ENCODE measurements at regions not wholly inside any gene's neighbourhood (a gene's known extent, or its start where the extent isn't known, plus 50 kb on each side); places are given as distances from the start of the nearest gene placed in this dataset.
"Not testable (repeated sequence)": the region's sequence is repeated elsewhere in the genome, so short reads cannot be mapped to it uniquely, and the experiment has no call there.

GRCh38 chr13:54750521-54750920 is 1721.9 kb downstream of the OLFM4 start:
- Histone ChIP-seq H3K27ac (ENCODE audit: low read depth, low read length) (no peak overlapping the region), H3K4me1 (ENCODE audit: control insufficient read depth, insufficient read depth, low read length) (no peaks in the 10 kb centered on the region), H3K4me3 (ENCODE audit: low read depth, low read length) (no peak overlapping the region), H3K36me3 (ENCODE audit: control insufficient read depth, insufficient read depth, low read length) (no peaks in the 10 kb centered on the region), H3K9me3 (ENCODE audit: control insufficient read depth, insufficient read depth, low read length) (no peaks in the 10 kb centered on the region), H3K9ac (ENCODE audit: low read depth, low read length) (no peak overlapping the region), H3K27me3 (ENCODE audit: control insufficient read depth, insufficient read depth, low read length) (no peaks in the 10 kb centered on the region)

DNA sequence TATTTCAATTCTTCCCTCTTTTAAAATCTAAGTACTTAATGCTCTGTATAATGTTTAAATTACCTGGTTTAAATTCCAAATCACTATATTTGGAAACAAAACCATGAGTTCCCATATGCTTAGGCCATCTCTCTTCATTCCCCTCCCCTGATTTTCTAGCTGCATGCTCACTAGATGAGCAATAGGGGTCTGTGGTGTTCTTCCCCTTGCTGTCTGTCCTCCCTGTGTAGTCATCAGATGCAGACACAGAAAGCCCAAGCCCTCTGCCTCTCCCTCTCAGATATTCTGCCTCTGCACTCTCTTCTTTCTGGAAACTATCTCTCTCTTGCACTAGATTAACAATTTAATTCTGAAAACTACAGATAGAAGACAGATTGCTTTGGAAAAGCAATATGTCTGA is 1730.2 kb downstream of the OLFM4 start:
- H3K27me3 ChIP-seq (ENCODE audit: control insufficient read depth, insufficient read depth, low read length), result no peaks in the 10 kb centered on the region
- no peaks in the 10 kb centered on the region for H3K9me3 ChIP-seq (ENCODE audit: control insufficient read depth, insufficient read depth, low read length)
- H3K36me3 ChIP-seq (ENCODE audit: control insufficient read depth, insufficient read depth, low read length), result no peaks in the 10 kb centered on the region
- H3K4me1 ChIP-seq (ENCODE audit: control insufficient read depth, insufficient read depth, low read length), result no peaks in the 10 kb centered on the region
- H3K4me3 ChIP-seq (ENCODE audit: low read depth, low read length), result no peak overlapping the region
- H3K27ac ChIP-seq (ENCODE audit: low read depth, low read length), result no peak overlapping the region
- no peak overlapping the region for H3K9ac ChIP-seq (ENCODE audit: low read depth, low read length)

- H3K4me3 ChIP-seq (ENCODE audit: low read depth, low read length), result no peak overlapping the region
- no peak overlapping the region for H3K9ac ChIP-seq (ENCODE audit: low read depth, low read length)
- no peak overlapping the region for H3K27ac ChIP-seq (ENCODE audit: low read depth, low read length)
- no peaks in the 10 kb centered on the region for H3K4me1 ChIP-seq (ENCODE audit: control insufficient read depth, insufficient read depth, low read length)
- H3K27me3 ChIP-seq (ENCODE audit: control insufficient read depth, insufficient read depth, low read length), result no peaks in the 10 kb centered on the region
- H3K36me3 ChIP-seq (ENCODE audit: control insufficient read depth, insufficient read depth, low read length), result no peaks in the 10 kb centered on the region
- H3K9me3 ChIP-seq (ENCODE audit: control insufficient read depth, insufficient read depth, low read length), result no peaks in the 10 kb centered on the region
Measured at GRCh38 chr13:54768214-54768613, 1739.6 kb downstream of the OLFM4 start.

- Histone ChIP-seq H3K27ac (ENCODE audit: low read depth, low read length) (no peak overlapping the region), H3K27me3 (ENCODE audit: control insufficient read depth, insufficient read depth, low read length) (no peaks in the 10 kb centered on the region), H3K36me3 (ENCODE audit: control insufficient read depth, insufficient read depth, low read length) (no peaks in the 10 kb centered on the region), H3K9me3 (ENCODE audit: control insufficient read depth, insufficient read depth, low read length) (0 out of 2 replicates have a peak, but pooled peaks cover 5% of the 10 kb centered on the region), H3K9ac (ENCODE audit: low read depth, low read length) (no peak overlapping the region), H3K4me1 (ENCODE audit: control insufficient read depth, insufficient read depth, low read length) (no peaks in the 10 kb centered on the region), H3K4me3 (ENCODE audit: low read depth, low read length) (no peak overlapping the region)
Measured at GRCh38 chr13:54775501-54776191, 1747.0 kb downstream of the OLFM4 start.

GRCh38 chr13:54787754-54788153 is 1759.1 kb downstream of the OLFM4 start:
- Histone ChIP-seq H3K4me3 (ENCODE audit: low read depth, low read length) (no peak overlapping the region), H3K9me3 (ENCODE audit: control insufficient read depth, insufficient read depth, low read length) (no peaks in the 10 kb centered on the region), H3K27me3 (ENCODE audit: control insufficient read depth, insufficient read depth, low read length) (no peaks in the 10 kb centered on the region), H3K36me3 (ENCODE audit: control insufficient read depth, insufficient read depth, low read length) (no peaks in the 10 kb centered on the region), H3K9ac (ENCODE audit: low read depth, low read length) (no peak overlapping the region), H3K4me1 (ENCODE audit: control insufficient read depth, insufficient read depth, low read length) (no peaks in the 10 kb centered on the region), H3K27ac (ENCODE audit: low read depth, low read length) (no peak overlapping the region)

DNA sequence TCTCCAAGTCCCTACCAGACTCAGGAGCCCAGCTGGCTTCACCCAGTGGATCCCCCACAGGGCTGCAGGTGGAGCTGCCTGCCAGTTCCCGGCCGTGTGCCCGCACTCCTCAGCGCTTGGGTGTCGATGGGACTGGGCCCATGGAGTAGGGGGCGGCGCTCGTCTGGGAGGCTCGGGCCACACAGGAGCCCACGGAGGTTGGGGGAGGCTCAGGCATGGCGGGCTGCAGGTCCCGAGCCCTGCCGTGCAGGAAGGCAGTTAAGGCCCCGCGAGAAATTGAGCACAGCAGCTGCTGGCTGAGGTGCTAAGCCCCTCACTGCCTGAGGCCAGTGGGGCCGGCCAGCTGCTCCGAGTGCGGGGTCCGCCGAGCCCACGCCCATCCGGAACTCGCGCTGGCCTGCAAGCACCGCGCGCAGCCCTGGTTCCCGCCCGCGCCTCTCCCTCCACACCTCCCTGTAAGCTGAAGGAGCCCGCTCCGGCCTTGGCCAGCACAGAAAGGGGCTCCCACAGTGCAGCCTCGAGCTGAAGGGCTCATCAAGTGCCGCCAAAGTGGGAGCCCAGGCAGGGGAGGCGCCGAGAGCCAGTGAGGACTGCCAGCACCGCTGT is 1771.1 kb downstream of the OLFM4 start:
- no peaks in the 10 kb centered on the region for H3K36me3 ChIP-seq (ENCODE audit: control insufficient read depth, insufficient read depth, low read length)
- H3K27ac ChIP-seq (ENCODE audit: low read depth, low read length), result no peak overlapping the region
- no peak overlapping the region for H3K4me3 ChIP-seq (ENCODE audit: low read depth, low read length)
- no peaks in the 10 kb centered on the region for H3K27me3 ChIP-seq (ENCODE audit: control insufficient read depth, insufficient read depth, low read length)
- 0 out of 2 replicates have a peak, but pooled peaks cover 2% of the 10 kb centered on the region for H3K4me1 ChIP-seq (ENCODE audit: control insufficient read depth, insufficient read depth, low read length)
- no peak overlapping the region for H3K9ac ChIP-seq (ENCODE audit: low read depth, low read length)
- no peaks in the 10 kb centered on the region for H3K9me3 ChIP-seq (ENCODE audit: control insufficient read depth, insufficient read depth, low read length)

DNA sequence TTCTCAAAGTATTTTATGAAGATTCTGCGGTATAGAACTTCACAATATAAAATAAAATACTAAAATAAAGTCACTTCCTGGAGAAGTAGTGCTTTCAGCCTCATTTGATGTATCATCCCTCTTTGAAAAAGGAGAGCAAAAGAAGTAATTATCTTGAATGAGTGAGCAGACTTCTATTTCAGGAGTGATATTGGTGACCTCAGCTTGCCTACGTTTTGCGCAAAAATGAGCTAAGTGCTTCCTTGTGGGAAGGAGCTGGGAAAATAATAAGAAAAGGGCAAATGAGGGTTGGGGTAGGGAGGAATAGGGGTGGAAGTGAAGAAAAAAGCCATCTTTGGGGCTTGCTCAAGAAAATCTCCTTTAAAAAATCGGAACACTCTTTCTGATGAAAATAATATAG is 1773.6 kb downstream of the OLFM4 start:
- H3K36me3 ChIP-seq (ENCODE audit: control insufficient read depth, insufficient read depth, low read length), result no peaks in the 10 kb centered on the region
- no peak overlapping the region for H3K9ac ChIP-seq (ENCODE audit: low read depth, low read length)
- no peaks in the 10 kb centered on the region for H3K9me3 ChIP-seq (ENCODE audit: control insufficient read depth, insufficient read depth, low read length)
- no peak overlapping the region for H3K4me3 ChIP-seq (ENCODE audit: low read depth, low read length)
- H3K4me1 ChIP-seq (ENCODE audit: control insufficient read depth, insufficient read depth, low read length), result 0 out of 2 replicates have a peak, but pooled peaks cover 2% of the 10 kb centered on the region
- no peak overlapping the region for H3K27ac ChIP-seq (ENCODE audit: low read depth, low read length)
- H3K27me3 ChIP-seq (ENCODE audit: control insufficient read depth, insufficient read depth, low read length), result no peaks in the 10 kb centered on the region

DNA sequence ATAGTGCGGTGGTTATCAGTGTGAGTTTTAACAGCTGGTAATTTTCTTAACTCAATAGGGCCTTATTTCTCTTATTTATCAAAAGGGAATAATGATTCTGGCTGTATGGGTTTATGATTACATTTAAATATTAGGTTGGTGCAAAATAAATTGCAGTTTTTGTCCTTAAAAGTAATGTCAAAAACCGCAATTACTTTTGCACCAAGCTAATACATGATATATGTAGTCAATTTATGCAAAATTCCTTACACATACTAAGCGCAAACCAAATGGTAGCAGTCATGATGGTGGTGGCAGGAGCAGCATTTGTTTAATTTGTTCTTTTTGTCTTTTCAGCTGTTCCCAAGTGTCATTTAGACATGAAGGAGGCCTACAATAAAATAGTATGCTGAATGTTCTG is 1777.1 kb downstream of the OLFM4 start:
- Histone ChIP-seq H3K9me3 (ENCODE audit: control insufficient read depth, insufficient read depth, low read length) (no peaks in the 10 kb centered on the region), H3K27ac (ENCODE audit: low read depth, low read length) (no peak overlapping the region), H3K27me3 (ENCODE audit: control insufficient read depth, insufficient read depth, low read length) (no peaks in the 10 kb centered on the region), H3K4me3 (ENCODE audit: low read depth, low read length) (no peak overlapping the region), H3K4me1 (ENCODE audit: control insufficient read depth, insufficient read depth, low read length) (0 out of 2 replicates have a peak, but pooled peaks cover 2% of the 10 kb centered on the region), H3K36me3 (ENCODE audit: control insufficient read depth, insufficient read depth, low read length) (no peaks in the 10 kb centered on the region), H3K9ac (ENCODE audit: low read depth, low read length) (no peak overlapping the region)

- not testable (repeated sequence) for H3K36me3 ChIP-seq (ENCODE audit: control insufficient read depth, insufficient read depth, low read length); H3K27me3 ChIP-seq (ENCODE audit: control insufficient read depth, insufficient read depth, low read length); H3K9me3 ChIP-seq (ENCODE audit: control insufficient read depth, insufficient read depth, low read length); H3K27ac ChIP-seq (ENCODE audit: low read depth, low read length); H3K4me3 ChIP-seq (ENCODE audit: low read depth, low read length); H3K9ac ChIP-seq (ENCODE audit: low read depth, low read length); H3K4me1 ChIP-seq (ENCODE audit: control insufficient read depth, insufficient read depth, low read length)
Measured at GRCh38 chr13:54821938-54822470, 1793.4 kb downstream of the OLFM4 start.

- H3K4me1 ChIP-seq (ENCODE audit: control insufficient read depth, insufficient read depth, low read length); H3K9me3 ChIP-seq (ENCODE audit: control insufficient read depth, insufficient read depth, low read length); H3K27me3 ChIP-seq (ENCODE audit: control insufficient read depth, insufficient read depth, low read length); H3K9ac ChIP-seq (ENCODE audit: low read depth, low read length); H3K27ac ChIP-seq (ENCODE audit: low read depth, low read length); H3K4me3 ChIP-seq (ENCODE audit: low read depth, low read length); H3K36me3 ChIP-seq (ENCODE audit: control insufficient read depth, insufficient read depth, low read length): not testable (repeated sequence)
Measured at GRCh38 chr13:54829391-54830068, 1800.9 kb downstream of the OLFM4 start.

GRCh38 chr13:54836273-54836672 is 1807.7 kb downstream of the OLFM4 start:
- peaks cover 14% of the 10 kb centered on the region for H3K4me1 ChIP-seq (ENCODE audit: control insufficient read depth, insufficient read depth, low read length)
- no peak overlapping the region for H3K9ac ChIP-seq (ENCODE audit: low read depth, low read length)
- no peak overlapping the region for H3K27ac ChIP-seq (ENCODE audit: low read depth, low read length)
- H3K27me3 ChIP-seq (ENCODE audit: control insufficient read depth, insufficient read depth, low read length), result no peaks in the 10 kb centered on the region
- H3K4me3 ChIP-seq (ENCODE audit: low read depth, low read length), result no peak overlapping the region
- no peaks in the 10 kb centered on the region for H3K9me3 ChIP-seq (ENCODE audit: control insufficient read depth, insufficient read depth, low read length)
- H3K36me3 ChIP-seq (ENCODE audit: control insufficient read depth, insufficient read depth, low read length), result no peaks in the 10 kb centered on the region
